Esophagus squamous epithelium (tissue), 4 donors: ENCODE measurements at regions not wholly inside any gene's neighbourhood (a gene's known extent, or its start where the extent isn't known, plus 50 kb on each side); places are given as distances from the start of the nearest gene placed in this dataset.

Experiments
- POLR2A ChIP-seq, 4 donors: fragments of 450-650 bp; IDR thresholded peaks; one replicate each; pipeline ENCODE4 v1.6.1; 2017; ENCODE audit warnings: antibody characterized with exemption in 4 of 4, mild to moderate bottlenecking in 4 of 4, moderate library complexity in 3 of 4
- TF ChIP-seq, protein P1 (sequence below), 6 experiments: fragments of 450-650 bp in 4 of 6; fragments of 200-600 bp in 2 of 6; sonication (generic) in 2 of 6; IDR thresholded peaks; one replicate each; pipeline ENCODE4 v1.5.1; 2016 to 2019; ENCODE audit warnings: antibody characterized with exemption in 6 of 6, mild to moderate bottlenecking in 4 of 6, moderate library complexity in 4 of 6

DNA sequence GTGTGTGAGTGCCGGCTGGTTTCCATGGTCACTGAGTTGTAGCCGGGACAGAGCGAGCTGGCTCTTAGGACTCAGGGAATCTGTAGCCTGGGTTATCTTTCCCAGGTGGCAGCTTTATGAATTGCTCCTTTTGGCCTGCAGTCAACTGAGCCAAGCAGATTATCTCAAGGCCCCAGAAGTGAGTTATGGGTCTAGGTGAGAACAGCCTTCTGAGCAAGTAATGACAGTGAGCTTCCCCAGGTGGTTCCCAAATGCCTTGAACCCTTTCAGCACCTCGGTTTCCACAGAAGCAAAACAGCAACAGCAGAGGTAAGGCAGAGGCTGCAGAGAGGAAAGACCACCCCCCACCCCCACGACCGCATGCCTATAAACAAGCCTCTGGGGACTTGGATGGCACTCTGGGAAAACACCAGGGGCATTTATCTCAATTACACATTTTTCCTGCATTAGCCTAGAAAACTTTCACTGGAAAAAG is 56.7 kb upstream of the DGKG start:
- TF ChIP-seq, protein P1, sequence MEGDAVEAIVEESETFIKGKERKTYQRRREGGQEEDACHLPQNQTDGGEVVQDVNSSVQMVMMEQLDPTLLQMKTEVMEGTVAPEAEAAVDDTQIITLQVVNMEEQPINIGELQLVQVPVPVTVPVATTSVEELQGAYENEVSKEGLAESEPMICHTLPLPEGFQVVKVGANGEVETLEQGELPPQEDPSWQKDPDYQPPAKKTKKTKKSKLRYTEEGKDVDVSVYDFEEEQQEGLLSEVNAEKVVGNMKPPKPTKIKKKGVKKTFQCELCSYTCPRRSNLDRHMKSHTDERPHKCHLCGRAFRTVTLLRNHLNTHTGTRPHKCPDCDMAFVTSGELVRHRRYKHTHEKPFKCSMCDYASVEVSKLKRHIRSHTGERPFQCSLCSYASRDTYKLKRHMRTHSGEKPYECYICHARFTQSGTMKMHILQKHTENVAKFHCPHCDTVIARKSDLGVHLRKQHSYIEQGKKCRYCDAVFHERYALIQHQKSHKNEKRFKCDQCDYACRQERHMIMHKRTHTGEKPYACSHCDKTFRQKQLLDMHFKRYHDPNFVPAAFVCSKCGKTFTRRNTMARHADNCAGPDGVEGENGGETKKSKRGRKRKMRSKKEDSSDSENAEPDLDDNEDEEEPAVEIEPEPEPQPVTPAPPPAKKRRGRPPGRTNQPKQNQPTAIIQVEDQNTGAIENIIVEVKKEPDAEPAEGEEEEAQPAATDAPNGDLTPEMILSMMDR (IDR thresholded peaks at IDR 0.05): no peak
- no peak for TF ChIP-seq POLR2A (IDR thresholded peaks at IDR 0.05)
